Activated gamma-delta T cell treated with Interleukin-2 at 50 U/mL for 16 hours (primary cell): ENCODE measurements at regions not wholly inside any gene's neighbourhood (a gene's known extent, or its start where the extent isn't known, plus 50 kb on each side); places are given as distances from the start of the nearest gene placed in this dataset.

Source experiments
- DNase-seq: peaks from one replicate; pipeline ENCODE4 v3.0.0-alpha.2; 2020

GRCh38 chr19:13600091-13600490 is 93.8 kb upstream of the CACNA1A start:
- no peak for DNase-seq

- no peak for DNase-seq
Observed at GRCh38 chr19:13599681-13600080, 93.4 kb upstream of the CACNA1A start.

GRCh38 chr19:13598098-13598497 is 91.8 kb upstream of the CACNA1A start:
- DNase-seq = no peak

DNA sequence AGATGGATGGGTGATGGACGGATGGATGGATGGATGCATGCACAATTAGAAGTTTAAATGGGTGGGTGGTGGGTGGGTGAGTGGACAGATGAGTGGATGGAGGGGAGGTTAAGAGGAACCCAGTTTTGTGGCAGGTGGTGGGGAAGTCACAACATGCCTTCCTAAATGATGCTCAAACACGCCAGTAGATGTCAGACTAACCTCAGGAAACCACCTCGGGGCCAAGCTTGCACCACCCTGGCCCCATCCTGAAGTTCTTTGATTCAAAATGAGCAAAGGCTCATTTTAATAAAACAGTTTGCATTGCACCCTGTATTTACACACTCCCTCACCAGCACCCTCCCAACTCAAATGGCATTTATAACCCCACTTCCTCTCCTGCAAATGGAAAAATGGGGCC is 91.4 kb upstream of the CACNA1A start:
- DNase-seq = peak; percentile 28

- peak; percentile 81 for DNase-seq
Observed at GRCh38 chr19:13588957-13589833, 82.9 kb upstream of the CACNA1A start.

GRCh38 chr19:13585512-13585911 is 79.2 kb upstream of the CACNA1A start:
- no peak for DNase-seq

DNA sequence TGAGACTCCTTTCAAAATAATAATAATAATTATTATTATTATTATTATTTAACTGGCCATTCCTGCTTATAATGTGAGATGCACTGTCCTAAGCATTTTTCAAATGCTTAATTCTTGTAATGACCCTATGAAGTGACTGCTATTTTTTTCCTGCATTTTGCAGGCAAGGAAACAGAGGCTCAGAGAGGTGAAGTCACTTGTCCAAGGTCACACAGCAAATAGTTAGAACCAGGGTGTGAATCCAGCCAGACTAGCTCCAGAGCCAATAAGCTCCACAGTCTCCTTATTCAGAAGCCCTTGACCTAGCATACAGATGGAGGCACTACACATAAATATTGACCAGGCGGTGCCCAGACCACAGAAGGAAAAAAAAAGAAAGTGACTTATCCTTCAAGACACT is 77.5 kb upstream of the CACNA1A start:
- no peak for DNase-seq

- no peak for DNase-seq
Observed at GRCh38 chr19:13583114-13583513, 76.8 kb upstream of the CACNA1A start.

GRCh38 chr19:13581576-13581975 is 75.3 kb upstream of the CACNA1A start:
- DNase-seq = no peak

- DNase-seq = no peak
Observed at GRCh38 chr19:13579388-13580060, 73.2 kb upstream of the CACNA1A start.

- no peak for DNase-seq
Observed at GRCh38 chr19:13576726-13577125, 70.4 kb upstream of the CACNA1A start.

- no peak for DNase-seq
Observed at GRCh38 chr19:13574933-13575332, 68.7 kb upstream of the CACNA1A start.

GRCh38 chr19:13573056-13573667 is 66.9 kb upstream of the CACNA1A start:
- no peak for DNase-seq

GRCh38 chr19:13561461-13561860 is 55.2 kb upstream of the CACNA1A start:
- no peak for DNase-seq

GRCh38 chr19:13557756-13558398 is 51.6 kb upstream of the CACNA1A start:
- DNase-seq = no peak

- no peak for DNase-seq
Observed at GRCh38 chr19:13556552-13556951, 50.3 kb upstream of the CACNA1A start.
